MM.1S (cell line): ENCODE measurements at regions not wholly inside any gene's neighbourhood (a gene's known extent, or its start where the extent isn't known, plus 50 kb on each side); places are given as distances from the start of the nearest gene placed in this dataset.
"Not testable (repeated sequence)": the region's sequence is repeated elsewhere in the genome, so short reads cannot be mapped to it uniquely, and the experiment has no call there.

Source experiments
- DNase-seq: peaks from one replicate; pipeline ENCODE4 v3.0.0-alpha.2; 2015
- H2AFZ ChIP-seq: fragments of 300-600 bp; sonication (generic); 2 replicates; pipeline ENCODE4 v1.6.0; 2016; ENCODE audit warnings: antibody characterized with exemption, low read length
- H3F3A ChIP-seq: fragments of 300-600 bp; sonication (generic); 2 replicates; pipeline ENCODE4 v1.6.1; 2016; ENCODE audit warnings: mild to moderate bottlenecking, antibody characterized with exemption, low read length, moderate library complexity, mixed read lengths; ENCODE audit not compliant: insufficient read depth
- H3K27ac ChIP-seq: fragments of 300-600 bp; sonication (generic); 2 replicates; pipeline ENCODE4 v1.5.1; 2016; ENCODE audit warnings: mild to moderate bottlenecking, low read length
- H3K27me3 ChIP-seq: fragments of 300-600 bp; sonication (generic); replicated peaks from 2 replicates; pipeline ENCODE4 v1.6.0; 2016; ENCODE audit warnings: low read length; ENCODE audit not compliant: insufficient read depth
- H3K36me3 ChIP-seq: fragments of 300-600 bp; sonication (generic); replicated peaks from 2 replicates; pipeline ENCODE4 v1.6.1; 2016; ENCODE audit warnings: mild to moderate bottlenecking, low read length, mixed read lengths; ENCODE audit not compliant: insufficient read depth
- H3K4me1 ChIP-seq: fragments of 300-600 bp; sonication (generic); 2 replicates; pipeline ENCODE4 v1.6.1; 2016; ENCODE audit warnings: low read length, mixed read lengths
- H3K4me2 ChIP-seq: fragments of 300-600 bp; sonication (generic); 2 replicates; pipeline ENCODE4 v1.6.0; 2016; ENCODE audit warnings: low read depth, low read length
- H3K4me3 ChIP-seq: fragments of 300-600 bp; sonication (generic); 2 replicates; pipeline ENCODE4 v1.5.1; 2016; ENCODE audit warnings: low read length, mixed read lengths
- H3K79me2 ChIP-seq: fragments of 300-600 bp; sonication (generic); 2 replicates; pipeline ENCODE4 v1.6.1; 2016; ENCODE audit warnings: mixed run types, low read length, mixed read lengths
- H3K9ac ChIP-seq: fragments of 300-600 bp; sonication (generic); 2 replicates; pipeline ENCODE4 v1.6.1; 2016; ENCODE audit warnings: low read length, mixed read lengths
- H3K9me2 ChIP-seq: fragments of 300-600 bp; sonication (generic); replicated peaks from 2 replicates; pipeline ENCODE4 v1.6.1; 2016; ENCODE audit warnings: mild to moderate bottlenecking, low read length, mixed read lengths; ENCODE audit not compliant: insufficient read depth
- H3K9me3 ChIP-seq: fragments of 300-600 bp; sonication (generic); replicated peaks from 2 replicates; pipeline ENCODE4 v1.6.1; 2016; ENCODE audit warnings: mild to moderate bottlenecking, low read length, mixed read lengths; ENCODE audit not compliant: insufficient read depth
- H4K20me1 ChIP-seq: fragments of 300-600 bp; sonication (generic); 2 replicates; pipeline ENCODE4 v1.6.1; 2016; ENCODE audit warnings: mild to moderate bottlenecking, low read length, moderate library complexity, mixed read lengths; ENCODE audit not compliant: insufficient read depth
- EZH2 ChIP-seq: fragments of 300-600 bp; sonication (generic); optimal IDR thresholded peaks from 2 replicates; pipeline ENCODE3; 2017; ENCODE audit warnings: low read depth, mild to moderate bottlenecking, antibody characterized with exemption, low read length, mixed read lengths
- EZH2phosphoT487 ChIP-seq: fragments of 300-600 bp; sonication (generic); IDR thresholded peaks from 2 replicates; pipeline ENCODE4 v1.6.1; 2018; ENCODE audit warnings: antibody characterized with exemption, low read length
- TF ChIP-seq, protein P1 (sequence below): fragments of 300-600 bp; sonication (generic); IDR thresholded peaks from 2 replicates; pipeline ENCODE4 v1.5.1; 2016; ENCODE audit warnings: antibody characterized with exemption, low read length, mixed read lengths

GRCh38 chr5:161002571-161003074 lies 150.6 kb upstream of the ATP10B start:
- TF ChIP-seq EZH2phosphoT487: no peak
- TF ChIP-seq EZH2: no peak
- TF ChIP-seq, protein P1, sequence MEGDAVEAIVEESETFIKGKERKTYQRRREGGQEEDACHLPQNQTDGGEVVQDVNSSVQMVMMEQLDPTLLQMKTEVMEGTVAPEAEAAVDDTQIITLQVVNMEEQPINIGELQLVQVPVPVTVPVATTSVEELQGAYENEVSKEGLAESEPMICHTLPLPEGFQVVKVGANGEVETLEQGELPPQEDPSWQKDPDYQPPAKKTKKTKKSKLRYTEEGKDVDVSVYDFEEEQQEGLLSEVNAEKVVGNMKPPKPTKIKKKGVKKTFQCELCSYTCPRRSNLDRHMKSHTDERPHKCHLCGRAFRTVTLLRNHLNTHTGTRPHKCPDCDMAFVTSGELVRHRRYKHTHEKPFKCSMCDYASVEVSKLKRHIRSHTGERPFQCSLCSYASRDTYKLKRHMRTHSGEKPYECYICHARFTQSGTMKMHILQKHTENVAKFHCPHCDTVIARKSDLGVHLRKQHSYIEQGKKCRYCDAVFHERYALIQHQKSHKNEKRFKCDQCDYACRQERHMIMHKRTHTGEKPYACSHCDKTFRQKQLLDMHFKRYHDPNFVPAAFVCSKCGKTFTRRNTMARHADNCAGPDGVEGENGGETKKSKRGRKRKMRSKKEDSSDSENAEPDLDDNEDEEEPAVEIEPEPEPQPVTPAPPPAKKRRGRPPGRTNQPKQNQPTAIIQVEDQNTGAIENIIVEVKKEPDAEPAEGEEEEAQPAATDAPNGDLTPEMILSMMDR: no peak
- no peaks in the 10 kb centered on the region for H3K4me1 ChIP-seq
- no peaks in the 10 kb centered on the region for H3K9me2 ChIP-seq
- no peak overlapping the region for H3K9ac ChIP-seq
- H3K9me3 ChIP-seq: no peaks in the 10 kb centered on the region
- DNase-seq: no peak
- no peaks in the 10 kb centered on the region for H3K36me3 ChIP-seq
- no peaks in the 10 kb centered on the region for H4K20me1 ChIP-seq
- H3K4me2 ChIP-seq: no peak overlapping the region
- no peak overlapping the region for H2AFZ ChIP-seq
- no peak overlapping the region for H3K27ac ChIP-seq
- H3K27me3 ChIP-seq: no peaks in the 10 kb centered on the region
- H3F3A ChIP-seq: no peaks in the 10 kb centered on the region
- no peak overlapping the region for H3K4me3 ChIP-seq
- H3K79me2 ChIP-seq: no peaks in the 10 kb centered on the region

DNA sequence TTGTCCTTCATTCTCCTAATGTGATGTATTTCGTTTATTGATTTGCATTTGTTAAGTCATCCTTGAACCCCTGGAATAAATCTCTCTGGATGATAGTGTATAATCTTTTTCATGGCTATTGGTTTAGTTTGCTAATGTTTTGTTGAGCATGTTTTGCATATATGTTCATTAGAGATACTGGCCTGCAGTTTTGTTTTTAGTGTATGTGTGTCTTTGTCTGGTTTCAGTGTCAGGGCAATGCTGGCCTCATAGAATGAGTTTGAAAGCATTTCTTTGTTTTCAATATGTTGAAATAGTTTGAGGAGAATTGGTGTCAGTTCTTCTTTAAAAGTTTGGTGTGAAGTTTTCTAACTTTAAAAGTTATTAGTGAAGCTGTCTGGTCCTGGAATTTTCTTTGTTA lies 149.6 kb upstream of the ATP10B start:
- no peaks in the 10 kb centered on the region for H3K79me2 ChIP-seq
- TF ChIP-seq EZH2phosphoT487 (no peak), EZH2 (no peak)
- TF ChIP-seq, protein P1: no peak
- H3K9me2 ChIP-seq: no peaks in the 10 kb centered on the region
- no peak for DNase-seq
- no peaks in the 10 kb centered on the region for H3K36me3 ChIP-seq
- H3F3A ChIP-seq: no peaks in the 10 kb centered on the region
- no peaks in the 10 kb centered on the region for H3K4me1 ChIP-seq
- H3K4me3 ChIP-seq: no peak overlapping the region
- no peak overlapping the region for H3K9ac ChIP-seq
- no peak overlapping the region for H3K27ac ChIP-seq
- no peak overlapping the region for H2AFZ ChIP-seq
- no peaks in the 10 kb centered on the region for H4K20me1 ChIP-seq
- H3K27me3 ChIP-seq: no peaks in the 10 kb centered on the region
- H3K4me2 ChIP-seq: no peak overlapping the region
- no peaks in the 10 kb centered on the region for H3K9me3 ChIP-seq

- H3K4me2 ChIP-seq, H3K27ac ChIP-seq, H3K27me3 ChIP-seq, H4K20me1 ChIP-seq, H3K9me2 ChIP-seq, DNase-seq, H3K79me2 ChIP-seq, H3K4me1 ChIP-seq, H3K9ac ChIP-seq, H3F3A ChIP-seq, H2AFZ ChIP-seq, H3K36me3 ChIP-seq, H3K4me3 ChIP-seq, H3K9me3 ChIP-seq: not testable (repeated sequence)
Measured at GRCh38 chr5:161001142-161001541, 149.1 kb upstream of the ATP10B start.

- Histone ChIP-seq H3K27me3 (no peaks in the 10 kb centered on the region), H3K9me3 (no peaks in the 10 kb centered on the region), H3K4me1 (no peaks in the 10 kb centered on the region), H3F3A (no peaks in the 10 kb centered on the region), H4K20me1 (no peaks in the 10 kb centered on the region), H3K4me2 (no peak overlapping the region), H3K36me3 (no peaks in the 10 kb centered on the region), H3K79me2 (no peaks in the 10 kb centered on the region), H2AFZ (no peak overlapping the region), H3K9ac (no peak overlapping the region), H3K9me2 (no peaks in the 10 kb centered on the region), H3K27ac (no peak overlapping the region), H3K4me3 (no peak overlapping the region)
- DNase-seq: no peak
- no peak for TF ChIP-seq EZH2phosphoT487
- TF ChIP-seq, protein P1: no peak
- TF ChIP-seq EZH2: no peak
Measured at GRCh38 chr5:160991205-160991604, 139.2 kb upstream of the ATP10B start.
